HG03571 (cell line): ENCODE measurements at regions not wholly inside any gene's neighbourhood (a gene's known extent, or its start where the extent isn't known, plus 50 kb on each side); places are given as distances from the start of the nearest gene placed in this dataset.
"Not testable (repeated sequence)": the region's sequence is repeated elsewhere in the genome, so short reads cannot be mapped to it uniquely, and the experiment has no call there.

Source experiments
- ATAC-seq: cut with Tn5 transposase; IDR thresholded peaks from one replicate; pipeline ENCODE4 v1.9.1; 2021; ENCODE audit not compliant: unreplicated experiment

- ATAC-seq: no peak
These were observed 349.2 kb upstream of the ID2 start for GRCh38 chr2:8332646-8333045.

- ATAC-seq: no peak
These were observed 348.6 kb upstream of the ID2 start for GRCh38 chr2:8333177-8333831.

- not testable (repeated sequence) for ATAC-seq
These were observed 348.0 kb upstream of the ID2 start for GRCh38 chr2:8333832-8334187.

GRCh38 chr2:8334866-8335325, 347.0 kb upstream of the ID2 start:
- ATAC-seq: no peak

DNA sequence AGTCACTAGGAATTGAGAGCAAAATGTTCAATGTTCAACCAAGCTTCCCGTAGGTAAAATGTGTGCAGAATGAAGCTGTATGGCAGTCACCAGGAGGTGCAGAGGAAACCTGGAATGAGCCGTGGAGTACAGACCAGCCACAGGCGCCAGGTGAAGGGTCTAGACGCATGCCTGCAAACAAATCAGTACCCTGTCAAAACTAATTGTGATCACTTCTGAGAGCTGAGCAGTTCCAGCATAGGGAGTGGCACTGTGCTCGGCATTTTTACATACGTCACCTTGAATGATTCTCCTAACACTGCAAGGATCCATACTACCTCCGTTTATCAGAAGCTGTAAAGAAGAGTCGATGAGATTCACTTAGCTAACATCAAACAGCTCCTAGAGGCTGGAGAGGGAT, 346.1 kb upstream of the ID2 start:
- no peak for ATAC-seq

DNA sequence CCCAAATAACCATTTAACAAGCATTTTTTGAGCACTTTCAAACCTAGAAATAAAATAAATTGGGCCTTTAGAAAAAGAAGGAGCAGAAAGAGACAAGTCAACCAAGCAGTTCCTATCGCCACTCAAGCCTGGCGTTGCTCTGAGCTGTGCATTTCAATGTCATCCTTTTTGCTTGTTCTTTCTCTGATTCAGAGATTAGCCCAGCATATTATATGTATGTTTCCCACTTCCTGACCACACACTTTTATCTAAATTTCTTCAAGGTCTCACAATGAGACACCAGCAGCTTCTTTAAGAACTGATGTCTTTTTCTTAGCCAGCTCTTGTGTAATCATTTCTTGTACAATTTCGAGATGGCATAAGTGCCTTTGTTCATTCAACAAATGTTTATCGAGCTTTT, 344.5 kb upstream of the ID2 start:
- no peak for ATAC-seq

- ATAC-seq: no peak
These were observed 339.4 kb upstream of the ID2 start for GRCh38 chr2:8342407-8342806.

DNA sequence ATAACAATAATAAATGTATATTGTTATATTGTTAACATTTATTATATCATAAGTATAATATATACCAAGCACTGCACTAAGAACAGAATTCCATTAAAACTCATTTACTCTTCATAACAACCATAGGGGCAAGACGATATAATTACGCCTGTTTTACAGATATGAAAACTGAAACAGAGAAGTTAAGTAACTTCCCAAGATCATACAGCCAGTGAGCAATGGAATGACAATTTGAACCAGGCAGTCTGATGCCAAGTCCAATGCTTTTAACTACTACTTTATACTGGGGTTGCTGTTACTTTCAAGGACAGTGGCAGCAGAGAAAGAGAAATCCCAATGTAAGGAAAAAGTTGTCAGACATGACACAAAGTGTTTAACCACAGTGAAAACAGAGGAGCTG, 338.8 kb upstream of the ID2 start:
- ATAC-seq: no peak

DNA sequence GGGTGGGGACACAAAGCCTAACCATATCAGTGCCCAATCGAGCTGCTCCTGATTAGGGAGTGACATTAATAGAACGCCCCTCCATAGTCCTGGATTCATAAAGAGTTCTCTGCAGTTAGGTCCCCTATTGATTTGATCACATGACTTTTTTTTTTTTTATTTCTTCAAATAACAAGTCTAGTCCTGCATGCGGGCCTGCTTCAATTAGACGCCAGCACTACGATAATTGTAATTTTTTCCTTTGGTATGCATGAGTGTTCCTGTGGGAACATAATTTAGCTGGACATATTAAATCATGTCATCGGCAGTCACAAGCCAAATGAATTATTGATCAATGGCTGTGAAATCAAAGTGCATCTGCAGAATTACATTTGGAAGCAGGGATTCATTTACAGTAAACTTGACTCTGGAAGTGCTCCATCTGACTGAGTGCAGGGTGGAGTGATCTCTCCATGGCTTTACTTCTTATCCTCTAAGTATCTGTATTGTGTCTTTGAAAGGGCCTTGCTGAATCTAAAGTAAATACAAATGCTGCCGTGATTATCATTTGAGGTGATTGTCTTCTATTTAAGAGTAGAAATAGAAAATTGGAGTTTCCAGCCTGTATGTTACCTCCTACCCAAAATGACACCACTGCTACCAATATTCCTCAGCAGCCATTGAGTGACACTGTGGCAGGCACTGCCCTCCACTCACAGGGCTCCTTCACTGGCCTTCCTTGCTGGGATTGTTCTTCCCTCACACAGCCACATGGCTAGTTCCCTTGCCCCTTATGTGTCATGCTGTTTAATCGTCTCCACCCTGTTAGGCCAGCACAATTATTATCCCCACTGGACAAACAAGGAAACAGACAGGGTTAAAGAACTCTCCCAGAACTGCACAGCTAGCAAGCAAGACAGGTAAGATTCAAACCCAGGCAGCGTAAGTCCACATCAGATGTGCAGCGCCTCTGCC, 337.4 kb upstream of the ID2 start:
- no peak for ATAC-seq

DNA sequence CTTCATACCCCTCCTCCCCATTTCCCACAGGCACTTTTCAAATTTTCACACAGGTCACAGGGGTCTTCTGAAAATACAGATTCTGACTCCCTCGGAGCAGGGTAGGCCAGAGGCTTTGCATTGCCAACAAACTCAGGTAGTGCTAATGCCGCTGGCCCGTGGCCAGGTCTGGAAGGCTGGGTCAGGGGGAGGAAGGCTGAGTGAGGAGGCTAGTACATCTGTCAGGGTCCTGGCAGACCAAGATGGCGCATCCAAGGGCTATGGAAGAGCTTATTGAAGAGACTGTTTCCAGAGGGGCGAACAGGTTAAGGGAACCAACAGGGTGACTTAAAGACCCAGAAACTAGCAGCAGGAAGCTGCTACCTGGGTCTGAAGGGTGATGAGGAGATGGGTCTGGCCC, 336.7 kb upstream of the ID2 start:
- no peak for ATAC-seq

- no peak for ATAC-seq
These were observed 335.6 kb upstream of the ID2 start for GRCh38 chr2:8346208-8346607.

- no peak for ATAC-seq
These were observed 335.0 kb upstream of the ID2 start for GRCh38 chr2:8346706-8347430.

DNA sequence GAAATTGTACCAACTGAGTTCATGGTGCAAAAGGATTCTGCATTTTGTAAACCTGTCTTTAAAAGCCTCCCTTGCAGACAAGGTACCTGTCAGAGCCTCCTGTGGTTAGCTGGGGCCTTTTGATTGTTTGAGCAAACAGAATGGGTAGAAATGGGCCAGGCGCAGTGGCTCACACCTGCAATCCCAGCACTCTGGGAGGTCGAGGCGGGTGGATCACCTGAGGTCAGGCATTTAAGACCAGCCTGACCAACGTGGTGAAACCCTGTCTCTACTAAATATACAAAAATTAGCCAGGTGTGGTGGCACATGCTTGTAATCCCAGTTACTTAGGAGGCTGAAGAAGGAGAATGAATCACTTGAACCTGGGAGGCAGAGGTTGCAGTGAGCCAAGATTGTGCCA, 332.9 kb upstream of the ID2 start:
- not testable (repeated sequence) for ATAC-seq

- ATAC-seq: no peak
These were observed 329.6 kb upstream of the ID2 start for GRCh38 chr2:8352296-8352695.

DNA sequence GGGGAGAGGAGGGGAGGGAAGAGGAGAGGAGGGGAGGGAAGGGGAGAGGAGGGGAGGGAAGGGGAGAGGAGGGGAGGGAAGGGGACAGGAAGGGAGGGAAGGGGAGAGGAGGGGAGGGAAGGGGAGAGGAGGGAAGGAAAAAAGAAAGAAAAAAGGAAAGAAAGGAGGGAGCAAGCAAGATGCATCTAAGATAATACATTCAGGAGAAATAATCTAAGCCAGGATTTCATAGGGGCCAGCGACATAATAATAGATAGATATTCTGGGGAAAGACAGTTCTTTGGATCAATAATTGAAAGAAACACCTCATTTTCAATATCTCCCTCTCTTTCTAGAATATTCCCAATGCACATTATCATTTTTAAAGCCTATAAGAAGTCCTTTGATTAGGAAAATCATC, 328.9 kb upstream of the ID2 start:
- no peak for ATAC-seq

- ATAC-seq: no peak
These were observed 326.6 kb upstream of the ID2 start for GRCh38 chr2:8355102-8355859.

GRCh38 chr2:8357738-8358518, 323.9 kb upstream of the ID2 start:
- ATAC-seq: no peak

DNA sequence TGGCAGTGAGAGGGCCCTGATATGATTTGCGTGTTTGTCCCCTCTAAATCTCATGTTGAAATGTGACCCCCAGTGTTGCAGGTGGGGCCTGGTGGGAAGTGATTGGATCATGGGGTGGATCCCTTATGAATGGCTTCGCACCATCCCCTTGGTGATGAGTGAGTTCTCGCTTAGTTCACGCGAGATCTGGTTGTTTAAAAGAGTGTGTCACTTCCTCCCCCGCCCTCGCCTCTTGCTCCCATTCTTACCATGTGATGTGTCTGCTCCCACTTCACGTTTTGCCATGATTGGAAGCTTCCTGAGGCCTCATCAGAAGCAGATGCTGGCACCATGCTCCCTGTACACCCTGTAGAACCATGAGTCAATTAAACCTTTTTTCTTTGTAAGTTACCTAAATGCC, 319.9 kb upstream of the ID2 start:
- ATAC-seq: no peak

DNA sequence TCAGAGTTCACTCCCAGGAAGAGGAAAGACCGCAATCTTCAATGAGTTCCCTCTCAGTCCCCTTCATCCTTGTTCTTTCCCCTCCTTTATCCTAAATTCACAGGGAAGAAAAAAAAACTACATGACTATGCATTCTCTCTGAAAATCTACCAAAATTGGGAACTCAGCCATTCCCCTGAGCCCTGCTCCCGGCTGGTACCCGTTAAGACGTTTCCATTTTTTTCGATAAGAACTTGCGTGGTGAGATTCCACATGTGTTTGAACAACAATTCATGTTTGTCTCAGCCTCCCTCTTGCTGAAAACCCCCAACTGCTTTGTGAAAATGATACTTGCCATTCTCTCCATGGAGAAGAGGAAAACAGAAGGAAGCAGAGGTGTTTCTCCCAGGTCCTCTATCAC, 318.7 kb upstream of the ID2 start:
- no peak for ATAC-seq

DNA sequence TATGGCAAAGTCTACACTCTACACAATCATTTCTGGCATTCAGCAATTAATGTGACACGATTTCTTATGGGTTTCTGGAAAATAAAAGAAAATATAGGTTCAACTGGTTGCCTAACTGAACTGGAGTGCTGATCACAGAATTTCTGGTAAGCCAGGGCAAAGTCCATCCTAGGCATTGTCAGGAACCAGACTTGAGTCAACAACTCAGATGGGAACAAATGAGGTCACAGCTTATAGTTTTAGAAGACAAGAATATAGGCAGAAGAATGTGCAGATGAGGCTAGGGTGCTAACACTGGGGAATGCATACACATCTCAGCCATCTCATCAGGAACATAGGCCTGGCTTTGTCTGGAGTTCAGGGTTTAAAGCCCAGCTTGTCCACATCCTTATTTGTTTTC, 317.2 kb upstream of the ID2 start:
- ATAC-seq: no peak
